GM12874 (cell line): ENCODE measurements at regions not wholly inside any gene's neighbourhood (a gene's known extent, or its start where the extent isn't known, plus 50 kb on each side); places are given as distances from the start of the nearest gene placed in this dataset.

ENCODE experiments used
- TF ChIP-seq, protein P1 (sequence below): IDR thresholded peaks from 2 replicates; pipeline ENCODE4 v1.5.1; 2011; ENCODE audit warnings: low read depth, mild to moderate bottlenecking, control low read depth, low read length, moderate library complexity; ENCODE audit not compliant: insufficient read depth

GRCh38 chr2:150594299-150594698 lies 106.8 kb upstream of the RND3 start:
- TF ChIP-seq, protein P1, sequence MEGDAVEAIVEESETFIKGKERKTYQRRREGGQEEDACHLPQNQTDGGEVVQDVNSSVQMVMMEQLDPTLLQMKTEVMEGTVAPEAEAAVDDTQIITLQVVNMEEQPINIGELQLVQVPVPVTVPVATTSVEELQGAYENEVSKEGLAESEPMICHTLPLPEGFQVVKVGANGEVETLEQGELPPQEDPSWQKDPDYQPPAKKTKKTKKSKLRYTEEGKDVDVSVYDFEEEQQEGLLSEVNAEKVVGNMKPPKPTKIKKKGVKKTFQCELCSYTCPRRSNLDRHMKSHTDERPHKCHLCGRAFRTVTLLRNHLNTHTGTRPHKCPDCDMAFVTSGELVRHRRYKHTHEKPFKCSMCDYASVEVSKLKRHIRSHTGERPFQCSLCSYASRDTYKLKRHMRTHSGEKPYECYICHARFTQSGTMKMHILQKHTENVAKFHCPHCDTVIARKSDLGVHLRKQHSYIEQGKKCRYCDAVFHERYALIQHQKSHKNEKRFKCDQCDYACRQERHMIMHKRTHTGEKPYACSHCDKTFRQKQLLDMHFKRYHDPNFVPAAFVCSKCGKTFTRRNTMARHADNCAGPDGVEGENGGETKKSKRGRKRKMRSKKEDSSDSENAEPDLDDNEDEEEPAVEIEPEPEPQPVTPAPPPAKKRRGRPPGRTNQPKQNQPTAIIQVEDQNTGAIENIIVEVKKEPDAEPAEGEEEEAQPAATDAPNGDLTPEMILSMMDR: no peak

- TF ChIP-seq, protein P1: no peak
Observed at GRCh38 chr2:150591496-150592285, 104.2 kb upstream of the RND3 start.

DNA sequence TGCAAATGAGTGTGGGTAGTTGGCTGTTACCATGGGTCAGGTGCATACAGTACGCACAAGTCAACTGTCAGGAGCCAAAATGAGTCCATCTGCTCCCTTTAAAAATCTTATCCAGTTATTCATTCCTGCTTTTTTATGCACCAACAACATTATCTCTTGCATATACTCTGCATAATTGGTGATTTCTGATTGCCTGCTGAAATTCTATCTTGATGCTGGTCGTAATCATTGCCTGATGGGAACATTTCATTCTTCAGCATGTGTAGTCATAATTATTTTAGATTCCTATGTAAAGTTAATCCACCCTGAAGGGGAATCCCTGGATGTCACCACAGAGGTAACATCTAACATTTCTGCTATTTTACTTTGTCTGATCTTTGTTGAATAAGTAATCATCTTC lies 102.2 kb upstream of the RND3 start:
- TF ChIP-seq, protein P1: no peak

DNA sequence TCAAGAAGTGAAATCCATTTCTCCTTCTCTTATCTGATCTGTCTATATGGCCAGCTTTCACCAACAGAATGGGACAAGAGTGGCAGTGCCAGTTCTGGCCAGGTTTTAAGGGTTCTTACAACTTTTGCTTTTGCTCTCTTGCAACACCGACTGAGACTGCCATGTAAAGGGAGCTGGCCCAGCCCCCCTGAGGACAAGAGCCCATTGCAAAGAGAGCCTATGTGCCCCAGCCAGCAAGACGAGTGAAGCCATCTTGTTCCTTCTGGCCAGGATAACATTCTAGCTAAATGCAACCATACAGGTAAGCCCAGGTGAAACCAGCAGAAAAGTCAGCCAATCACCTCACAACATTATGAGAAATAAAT lies 101.0 kb upstream of the RND3 start:
- TF ChIP-seq, protein P1: no peak

DNA sequence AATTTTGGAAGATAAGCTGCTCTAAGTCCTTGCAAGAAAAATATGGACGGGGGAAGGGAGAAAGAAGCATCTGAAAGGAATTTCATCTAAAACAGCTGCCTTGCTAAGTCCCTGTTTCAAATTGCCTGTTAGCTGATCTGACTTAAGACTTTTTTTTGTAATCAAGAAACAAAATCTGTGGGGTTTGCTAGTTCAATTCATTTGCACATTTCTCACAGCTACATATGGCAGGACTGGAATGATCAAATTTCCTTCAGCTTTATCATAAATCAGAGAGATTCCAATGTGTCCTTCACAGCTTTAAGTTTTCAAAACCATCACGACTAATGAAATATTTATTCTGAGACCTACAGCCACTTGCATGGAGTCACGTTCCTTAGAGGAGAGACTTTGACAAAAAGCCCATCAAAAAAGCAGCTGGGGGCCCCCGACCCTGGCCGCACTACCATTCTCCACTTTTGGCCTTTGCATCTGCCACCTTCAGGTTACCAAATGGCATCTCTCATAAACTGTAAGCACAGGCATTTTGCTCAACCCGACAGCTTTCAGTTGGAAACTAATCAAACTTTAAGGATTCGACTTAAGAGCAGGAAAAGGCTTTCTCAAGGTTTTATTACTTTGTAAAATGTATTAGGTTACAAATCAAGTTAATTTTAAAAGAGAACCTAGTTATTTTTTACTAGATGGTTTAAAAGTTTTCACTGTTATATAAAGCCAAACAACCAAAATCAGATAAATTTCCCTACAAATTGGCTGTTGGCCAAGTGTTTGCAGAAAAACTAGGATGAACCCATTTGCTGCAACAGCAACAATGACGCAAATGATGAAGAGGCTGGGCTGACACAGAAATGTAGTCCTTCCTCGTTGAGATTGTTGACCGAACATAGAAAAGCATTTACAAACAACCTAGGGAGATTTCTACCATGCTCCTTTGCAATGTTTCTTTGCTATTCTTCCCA lies 100.4 kb upstream of the RND3 start:
- TF ChIP-seq, protein P1: no peak

DNA sequence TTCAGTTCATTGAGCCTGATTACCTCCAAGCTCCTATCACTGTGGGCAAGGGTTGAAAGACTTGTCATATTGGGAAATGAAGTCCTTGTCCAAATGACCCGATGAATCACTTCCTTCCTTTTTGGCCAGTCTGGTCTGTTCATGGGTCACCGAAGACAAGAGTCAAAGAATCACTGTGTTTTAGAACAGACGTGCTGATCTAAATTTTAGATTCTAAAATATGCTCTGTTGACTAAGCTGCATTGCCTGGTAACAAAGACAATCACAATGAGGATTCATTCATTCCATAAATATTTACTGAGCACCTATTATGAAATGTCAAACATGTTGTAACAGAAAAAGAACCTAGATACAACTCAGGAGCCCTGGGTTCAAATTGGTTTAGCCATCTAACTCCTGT lies 99.4 kb upstream of the RND3 start:
- TF ChIP-seq, protein P1: no peak

DNA sequence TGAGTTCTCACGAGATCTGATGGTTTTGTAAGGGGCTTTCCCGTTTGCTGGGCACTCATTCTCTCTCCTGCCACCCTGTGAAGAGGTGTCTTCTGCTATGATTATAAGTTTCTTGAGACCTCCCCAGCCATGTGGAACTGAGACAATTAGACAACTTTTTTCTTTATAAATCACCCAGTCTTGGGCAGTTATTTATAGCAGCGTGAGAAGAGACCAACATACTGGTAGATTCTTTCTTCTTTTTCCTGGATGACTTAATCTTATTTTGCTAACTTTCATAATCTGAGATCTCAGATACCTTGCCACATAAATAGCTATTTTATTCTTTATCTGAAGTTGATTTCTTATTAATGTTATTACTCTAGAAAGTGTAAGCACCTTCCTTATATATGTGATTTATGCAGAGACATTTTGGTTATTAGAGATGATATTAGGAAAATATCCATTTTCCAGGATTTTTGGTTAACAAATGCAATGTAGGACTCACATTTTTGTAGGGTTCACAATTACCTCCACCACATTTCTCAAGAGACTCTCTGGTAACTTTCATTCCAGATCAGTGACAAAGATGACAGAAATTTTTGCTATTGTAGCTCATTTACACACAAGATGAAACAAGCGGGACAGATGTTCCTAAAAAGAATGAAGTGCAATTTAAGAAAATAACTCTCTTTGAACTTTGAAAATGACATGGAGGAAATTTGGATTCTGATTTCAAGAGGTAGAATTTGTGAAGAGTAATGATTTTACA lies 97.9 kb upstream of the RND3 start:
- TF ChIP-seq, protein P1: no peak
